Uterus (tissue), 2 donors: ENCODE measurements at regions not wholly inside any gene's neighbourhood (a gene's known extent, or its start where the extent isn't known, plus 50 kb on each side); places are given as distances from the start of the nearest gene placed in this dataset.

Source experiments
- POLR2A ChIP-seq, 2 donors: fragments of 450-650 bp; IDR thresholded peaks; one replicate each; pipeline ENCODE4 v1.6.1; 2016; ENCODE audit warnings: antibody characterized with exemption in 2 of 2, mild to moderate bottlenecking in 1 of 2, moderate library complexity in 1 of 2
- TF ChIP-seq, protein P1 (sequence below), 4 experiments: fragments of 200-600 bp in 2 of 4; fragments of 450-650 bp in 2 of 4; sonication (generic) in 2 of 4; IDR thresholded peaks; one replicate each; pipeline ENCODE4 v1.5.1; 2016 to 2019; ENCODE audit warnings: antibody characterized with exemption in 4 of 4, mild to moderate bottlenecking in 2 of 4, moderate library complexity in 1 of 4

DNA sequence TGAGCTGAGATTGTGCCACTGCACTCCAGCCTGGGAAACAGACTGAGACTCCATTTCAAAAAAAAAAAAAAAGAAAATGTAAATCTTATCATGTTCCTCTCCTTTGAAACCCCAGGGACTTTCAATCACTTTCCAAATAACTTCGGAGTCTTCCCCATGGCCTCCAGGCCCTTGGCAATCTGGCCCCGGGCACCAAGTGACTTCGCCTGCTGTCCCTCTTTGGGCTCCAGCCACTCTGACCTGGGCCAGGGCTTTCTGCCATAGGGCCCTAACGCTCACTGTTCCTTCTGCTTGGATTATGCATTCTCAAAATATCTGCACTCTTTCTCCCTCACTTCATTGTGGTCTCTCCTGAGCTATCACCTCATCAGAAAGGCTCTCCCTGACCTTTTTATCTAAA lies 260.9 kb downstream of the KLF13 start:
- TF ChIP-seq, protein P1, sequence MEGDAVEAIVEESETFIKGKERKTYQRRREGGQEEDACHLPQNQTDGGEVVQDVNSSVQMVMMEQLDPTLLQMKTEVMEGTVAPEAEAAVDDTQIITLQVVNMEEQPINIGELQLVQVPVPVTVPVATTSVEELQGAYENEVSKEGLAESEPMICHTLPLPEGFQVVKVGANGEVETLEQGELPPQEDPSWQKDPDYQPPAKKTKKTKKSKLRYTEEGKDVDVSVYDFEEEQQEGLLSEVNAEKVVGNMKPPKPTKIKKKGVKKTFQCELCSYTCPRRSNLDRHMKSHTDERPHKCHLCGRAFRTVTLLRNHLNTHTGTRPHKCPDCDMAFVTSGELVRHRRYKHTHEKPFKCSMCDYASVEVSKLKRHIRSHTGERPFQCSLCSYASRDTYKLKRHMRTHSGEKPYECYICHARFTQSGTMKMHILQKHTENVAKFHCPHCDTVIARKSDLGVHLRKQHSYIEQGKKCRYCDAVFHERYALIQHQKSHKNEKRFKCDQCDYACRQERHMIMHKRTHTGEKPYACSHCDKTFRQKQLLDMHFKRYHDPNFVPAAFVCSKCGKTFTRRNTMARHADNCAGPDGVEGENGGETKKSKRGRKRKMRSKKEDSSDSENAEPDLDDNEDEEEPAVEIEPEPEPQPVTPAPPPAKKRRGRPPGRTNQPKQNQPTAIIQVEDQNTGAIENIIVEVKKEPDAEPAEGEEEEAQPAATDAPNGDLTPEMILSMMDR (IDR thresholded peaks at IDR 0.05): no peak
- TF ChIP-seq POLR2A (IDR thresholded peaks at IDR 0.05): no peak
